OCI-LY7 (cell line): ENCODE measurements at regions not wholly inside any gene's neighbourhood (a gene's known extent, or its start where the extent isn't known, plus 50 kb on each side); places are given as distances from the start of the nearest gene placed in this dataset.

ENCODE experiments used
- BruUV-seq: library from RNA; stranded (reverse); fragments of 400-500 nt; replicated peaks from 2 replicates; lab custom pipeline; 2021; lab: Mats Ljungman, UMichigan
- CTCF ChIA-PET: fragments of 300-600 bp; sonication (Branson Sonifier 250); formaldehyde crosslinking; loops from one replicate; lab custom pipeline; 2022; ENCODE audit warnings: antibody characterized with exemption; ENCODE audit not compliant: unreplicated experiment; lab: Charles Lee
- POLR2A ChIA-PET: fragments of 300-600 bp; sonication (Branson Sonifier 250); formaldehyde crosslinking; loops from one replicate; lab custom pipeline; 2022; ENCODE audit warnings: antibody characterized with exemption; lab: Charles Lee
- DNase-seq: peaks from one replicate; pipeline ENCODE4 v3.0.0-alpha.2; 2015; ENCODE audit warnings: low spot score
- H2AFZ ChIP-seq: fragments of 200-600 bp; sonication (generic), shearing (Covaris generic); 2 replicates; pipeline ENCODE4 v1.6.1; 2014; ENCODE audit warnings: mild to moderate bottlenecking, antibody characterized with exemption, low read length, moderate library complexity
- H3K27ac ChIP-seq: fragments of 200-600 bp; sonication (generic); 2 replicates; pipeline ENCODE4 v1.5.1; 2014; ENCODE audit warnings: mixed run types, low read depth, mild to moderate bottlenecking, moderate library complexity, low read length, inconsistent platforms; ENCODE audit not compliant: poor library complexity, severe bottlenecking
- H3K36me3 ChIP-seq: fragments of 200-600 bp; sonication (generic); 2 replicates; pipeline ENCODE4 v1.6.1; 2014; ENCODE audit warnings: mild to moderate bottlenecking, antibody characterized with exemption, low read length, moderate library complexity, mixed read lengths; ENCODE audit not compliant: insufficient read depth
- H3K4me1 ChIP-seq: fragments of 200-600 bp; sonication (generic); 2 replicates; pipeline ENCODE4 v1.5.1; 2014; ENCODE audit warnings: mild to moderate bottlenecking, low read length; ENCODE audit not compliant: insufficient read depth, poor library complexity, severe bottlenecking
- H3K4me2 ChIP-seq: fragments of 200-600 bp; sonication (generic); 2 replicates; pipeline ENCODE4 v1.6.1; 2014; ENCODE audit warnings: mild to moderate bottlenecking, low read length
- H3K4me3 ChIP-seq: fragments of 200-600 bp; sonication (generic); 2 replicates; pipeline ENCODE4 v1.5.1; 2014; ENCODE audit warnings: mild to moderate bottlenecking, low read depth, low read length; ENCODE audit not compliant: poor library complexity, severe bottlenecking
- H3K79me2 ChIP-seq: fragments of 200-600 bp; sonication (generic); 2 replicates; pipeline ENCODE4 v1.6.1; 2016; ENCODE audit warnings: low read depth, mild to moderate bottlenecking, low read length, moderate library complexity, mixed read lengths; ENCODE audit not compliant: insufficient read depth
- H3K9me2 ChIP-seq: fragments of 200-600 bp; sonication (generic); 2 replicates; pipeline ENCODE4 v1.6.1; 2016; ENCODE audit warnings: mild to moderate bottlenecking, low read length, mixed read lengths; ENCODE audit not compliant: insufficient read depth
- H3K9me3 ChIP-seq: fragments of 200-600 bp; sonication (generic); 2 replicates; pipeline ENCODE4 v1.6.1; 2014; ENCODE audit warnings: mild to moderate bottlenecking, mixed run types, low read length, mixed read lengths
- H4K20me1 ChIP-seq: fragments of 200-600 bp; sonication (generic); 2 replicates; pipeline ENCODE4 v1.6.1; 2014; ENCODE audit warnings: mild to moderate bottlenecking, antibody characterized with exemption, low read length, moderate library complexity, mixed read lengths; ENCODE audit not compliant: insufficient read depth
- EZH2phosphoT487 ChIP-seq: fragments of 200-600 bp; sonication (generic); IDR thresholded peaks from 2 replicates; pipeline ENCODE4 v1.6.1; 2018; ENCODE audit warnings: low read depth, borderline replicate concordance, mild to moderate bottlenecking, mixed run types, antibody characterized with exemption, low read length, moderate library complexity, mixed read lengths
- intact Hi-C: fragments of 100-400 bp; cut with micrococcal nuclease; formaldehyde crosslinking; loops from one replicate; pipeline ENCODE4 v1.10.0; 2022; ENCODE audit not compliant: unreplicated experiment
- TF ChIP-seq, protein P1 (sequence below): fragments of 200-600 bp; sonication (generic); conservative IDR thresholded peaks from 2 replicates; pipeline ENCODE4 v1.5.1; 2014; ENCODE audit warnings: mild to moderate bottlenecking, antibody characterized with exemption, low read length, moderate library complexity, mixed read lengths

DNA sequence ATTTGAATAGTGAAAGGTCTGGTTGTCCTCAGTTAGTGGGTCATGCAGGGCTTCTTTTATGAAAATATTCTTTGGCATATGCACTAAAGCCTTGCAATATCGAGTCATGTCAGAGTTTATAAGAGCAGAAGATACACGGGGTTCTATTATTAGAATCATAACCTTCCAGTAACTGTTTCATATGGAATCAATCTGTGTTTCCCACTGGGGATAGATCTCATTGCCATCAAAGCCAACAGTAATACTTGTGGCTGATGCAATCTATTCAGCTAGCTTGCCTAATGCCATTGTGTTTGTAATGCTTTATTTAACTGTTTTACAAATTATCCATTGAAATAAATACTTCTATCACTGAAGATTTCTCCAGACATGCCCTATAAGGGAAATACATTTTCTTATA lies 746.9 kb upstream of the PCDH9 start:
- BruUV-seq: no TSS peak
- POLR2A ChIA-PET: no interaction called here
- Histone ChIP-seq H3K36me3 (no peaks in the 10 kb centered on the region), H3K79me2 (no peaks in the 10 kb centered on the region), H3K9me2 (no peaks in the 10 kb centered on the region), H3K4me1 (no peaks in the 10 kb centered on the region), H3K4me3 (no peak overlapping the region), H2AFZ (no peak overlapping the region), H3K9me3 (no peaks in the 10 kb centered on the region), H3K4me2 (no peak overlapping the region), H4K20me1 (no peaks in the 10 kb centered on the region), H3K27ac (no peak overlapping the region)
- DNase-seq: no peak
- CTCF ChIA-PET: no interaction called here
- no peak for TF ChIP-seq EZH2phosphoT487
- TF ChIP-seq, protein P1, sequence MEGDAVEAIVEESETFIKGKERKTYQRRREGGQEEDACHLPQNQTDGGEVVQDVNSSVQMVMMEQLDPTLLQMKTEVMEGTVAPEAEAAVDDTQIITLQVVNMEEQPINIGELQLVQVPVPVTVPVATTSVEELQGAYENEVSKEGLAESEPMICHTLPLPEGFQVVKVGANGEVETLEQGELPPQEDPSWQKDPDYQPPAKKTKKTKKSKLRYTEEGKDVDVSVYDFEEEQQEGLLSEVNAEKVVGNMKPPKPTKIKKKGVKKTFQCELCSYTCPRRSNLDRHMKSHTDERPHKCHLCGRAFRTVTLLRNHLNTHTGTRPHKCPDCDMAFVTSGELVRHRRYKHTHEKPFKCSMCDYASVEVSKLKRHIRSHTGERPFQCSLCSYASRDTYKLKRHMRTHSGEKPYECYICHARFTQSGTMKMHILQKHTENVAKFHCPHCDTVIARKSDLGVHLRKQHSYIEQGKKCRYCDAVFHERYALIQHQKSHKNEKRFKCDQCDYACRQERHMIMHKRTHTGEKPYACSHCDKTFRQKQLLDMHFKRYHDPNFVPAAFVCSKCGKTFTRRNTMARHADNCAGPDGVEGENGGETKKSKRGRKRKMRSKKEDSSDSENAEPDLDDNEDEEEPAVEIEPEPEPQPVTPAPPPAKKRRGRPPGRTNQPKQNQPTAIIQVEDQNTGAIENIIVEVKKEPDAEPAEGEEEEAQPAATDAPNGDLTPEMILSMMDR: no peak
- intact Hi-C loops: no loop called here

- Histone ChIP-seq H3K79me2 (no peaks in the 10 kb centered on the region), H4K20me1 (no peaks in the 10 kb centered on the region), H3K9me3 (no peaks in the 10 kb centered on the region), H3K4me1 (no peaks in the 10 kb centered on the region), H3K4me2 (no peak overlapping the region), H3K4me3 (no peak overlapping the region), H3K9me2 (no peaks in the 10 kb centered on the region), H3K36me3 (no peaks in the 10 kb centered on the region), H2AFZ (no peak overlapping the region), H3K27ac (no peak overlapping the region)
- intact Hi-C loops: no loop called here
- no peak for TF ChIP-seq EZH2phosphoT487
- TF ChIP-seq, protein P1: no peak
- CTCF ChIA-PET: no interaction called here
- POLR2A ChIA-PET: interaction anchor here (0.5 kb wide), 1 partner anchor 75 kb away, joined by 3 read pairs; no protein-coding TSS in a partner anchor
- no TSS peak for BruUV-seq
- no peak for DNase-seq
Observed at GRCh38 chr13:67971291-67971690, 741.2 kb upstream of the PCDH9 start.

- no TSS peak for BruUV-seq
- no peak for DNase-seq
- no peaks in the 10 kb centered on the region for H4K20me1 ChIP-seq
- H3K27ac ChIP-seq: no peak overlapping the region
- no peak overlapping the region for H3K4me3 ChIP-seq
- H3K9me3 ChIP-seq: no peaks in the 10 kb centered on the region
- H3K4me1 ChIP-seq: no peaks in the 10 kb centered on the region
- ChIA-PET POLR2A (no interaction called here), CTCF (no interaction called here)
- intact Hi-C loops: no loop called here
- H3K36me3 ChIP-seq: no peaks in the 10 kb centered on the region
- H3K9me2 ChIP-seq: no peaks in the 10 kb centered on the region
- H2AFZ ChIP-seq: no peak overlapping the region
- TF ChIP-seq EZH2phosphoT487: no peak
- TF ChIP-seq, protein P1: no peak
- no peak overlapping the region for H3K4me2 ChIP-seq
- H3K79me2 ChIP-seq: no peaks in the 10 kb centered on the region
Observed at GRCh38 chr13:67967031-67967430, 736.9 kb upstream of the PCDH9 start.
